DOHH2 (cell line): ENCODE measurements at regions not wholly inside any gene's neighbourhood (a gene's known extent, or its start where the extent isn't known, plus 50 kb on each side); places are given as distances from the start of the nearest gene placed in this dataset.

ENCODE experiments used
- H3F3A ChIP-seq: fragments of 200-600 bp; sonication (generic), shearing (Covaris generic); 2 replicates; pipeline ENCODE4 v1.6.0; 2016; ENCODE audit warnings: antibody characterized with exemption, mild to moderate bottlenecking; ENCODE audit not compliant: control insufficient read depth, insufficient read depth
- H3K27ac ChIP-seq: fragments of 200-600 bp; sonication (generic); 2 replicates; pipeline ENCODE4 v1.5.1; 2014; ENCODE audit warnings: low read depth, mild to moderate bottlenecking, low read length, moderate library complexity
- H3K27me3 ChIP-seq: fragments of 200-600 bp; sonication (generic); 2 replicates; pipeline ENCODE4 v1.6.1; 2014; ENCODE audit warnings: mild to moderate bottlenecking, low read length, mixed read lengths; ENCODE audit not compliant: control insufficient read depth
- H3K36me3 ChIP-seq: fragments of 200-600 bp; sonication (generic); 2 replicates; pipeline ENCODE4 v1.6.1; 2014; ENCODE audit warnings: mild to moderate bottlenecking, low read length, moderate library complexity, mixed read lengths; ENCODE audit not compliant: control insufficient read depth
- H3K4me1 ChIP-seq: fragments of 200-600 bp; sonication (generic); 2 replicates; pipeline ENCODE4 v1.6.1; 2014; ENCODE audit warnings: mild to moderate bottlenecking, low read length, mixed read lengths; ENCODE audit not compliant: control insufficient read depth
- H3K4me2 ChIP-seq: fragments of 200-600 bp; sonication (generic); 2 replicates; pipeline ENCODE4 v1.6.0; 2014; ENCODE audit warnings: mild to moderate bottlenecking, low read length, moderate library complexity
- H3K4me3 ChIP-seq: fragments of 200-600 bp; sonication (generic); 2 replicates; pipeline ENCODE4 v1.5.1; 2014; ENCODE audit warnings: mild to moderate bottlenecking, low read length, mixed read lengths
- H3K79me2 ChIP-seq: fragments of 200-600 bp; sonication (generic); 2 replicates; pipeline ENCODE4 v1.6.1; 2014; ENCODE audit warnings: mild to moderate bottlenecking, low read length, mixed read lengths; ENCODE audit not compliant: control insufficient read depth
- H3K9me2 ChIP-seq: fragments of 200-600 bp; sonication (generic); replicated peaks from 2 replicates; pipeline ENCODE4 v1.6.1; 2014; ENCODE audit warnings: mild to moderate bottlenecking, low read length, mixed read lengths; ENCODE audit not compliant: control insufficient read depth
- H3K9me3 ChIP-seq: fragments of 200-600 bp; sonication (generic); 2 replicates; pipeline ENCODE4 v1.6.1; 2014; ENCODE audit warnings: antibody characterized with exemption, low read length, mixed read lengths; ENCODE audit not compliant: control insufficient read depth, insufficient read depth
- H4K20me1 ChIP-seq: fragments of 200-600 bp; sonication (generic); 2 replicates; pipeline ENCODE4 v1.6.0; 2014; ENCODE audit warnings: low read depth, mild to moderate bottlenecking, antibody characterized with exemption, low read length, moderate library complexity; ENCODE audit not compliant: control insufficient read depth, insufficient read depth
- EZH2phosphoT487 ChIP-seq: fragments of 200-600 bp; sonication (generic); IDR thresholded peaks from 2 replicates; pipeline ENCODE4 v1.6.1; 2017; ENCODE audit warnings: borderline replicate concordance, mild to moderate bottlenecking, antibody characterized with exemption, low read length, moderate library complexity, mixed read lengths
- TF ChIP-seq, protein P1 (sequence below): fragments of 200-600 bp; sonication (generic); IDR thresholded peaks from one replicate; pipeline ENCODE4 v1.5.1; 2014; ENCODE audit warnings: antibody characterized with exemption, mild to moderate bottlenecking, low read depth, low read length; ENCODE audit not compliant: poor library complexity, severe bottlenecking

DNA sequence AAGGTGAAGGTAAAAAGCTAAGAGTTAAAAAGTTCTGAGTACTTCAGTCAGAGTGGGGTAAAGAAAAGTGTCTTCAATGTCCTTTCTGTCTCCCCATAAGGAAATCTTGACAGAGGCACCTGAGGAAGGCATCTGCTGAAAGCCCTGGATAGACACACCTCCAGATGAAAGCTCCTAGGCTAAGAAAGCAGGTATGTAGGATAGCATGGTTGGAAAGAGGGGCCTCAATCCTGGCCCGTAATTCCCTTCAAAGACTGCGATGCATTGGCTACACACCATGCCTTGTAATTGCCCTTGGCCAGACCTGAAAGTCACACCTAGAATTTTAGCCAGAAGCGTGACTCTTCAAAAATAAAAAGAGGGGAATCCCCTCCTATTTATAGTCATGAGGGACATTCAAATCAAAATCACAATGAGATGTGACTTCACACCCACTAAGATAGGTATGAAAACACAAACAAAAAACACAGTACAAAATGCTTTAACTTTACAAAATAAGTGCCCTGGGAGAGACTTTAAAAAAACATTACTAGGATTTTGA lies 809.7 kb downstream of the IPMK start:
- Histone ChIP-seq H3K4me2 (no peak overlapping the region), H3K36me3 (no peaks in the 10 kb centered on the region), H3K9me2 (no peaks in the 10 kb centered on the region), H3K4me3 (no peak overlapping the region), H3F3A (no peaks in the 10 kb centered on the region), H3K27me3 (no peaks in the 10 kb centered on the region), H3K9me3 (no peaks in the 10 kb centered on the region), H3K4me1 (no peaks in the 10 kb centered on the region), H3K79me2 (no peaks in the 10 kb centered on the region), H4K20me1 (no peaks in the 10 kb centered on the region), H3K27ac (no peak overlapping the region)
- TF ChIP-seq, protein P1, sequence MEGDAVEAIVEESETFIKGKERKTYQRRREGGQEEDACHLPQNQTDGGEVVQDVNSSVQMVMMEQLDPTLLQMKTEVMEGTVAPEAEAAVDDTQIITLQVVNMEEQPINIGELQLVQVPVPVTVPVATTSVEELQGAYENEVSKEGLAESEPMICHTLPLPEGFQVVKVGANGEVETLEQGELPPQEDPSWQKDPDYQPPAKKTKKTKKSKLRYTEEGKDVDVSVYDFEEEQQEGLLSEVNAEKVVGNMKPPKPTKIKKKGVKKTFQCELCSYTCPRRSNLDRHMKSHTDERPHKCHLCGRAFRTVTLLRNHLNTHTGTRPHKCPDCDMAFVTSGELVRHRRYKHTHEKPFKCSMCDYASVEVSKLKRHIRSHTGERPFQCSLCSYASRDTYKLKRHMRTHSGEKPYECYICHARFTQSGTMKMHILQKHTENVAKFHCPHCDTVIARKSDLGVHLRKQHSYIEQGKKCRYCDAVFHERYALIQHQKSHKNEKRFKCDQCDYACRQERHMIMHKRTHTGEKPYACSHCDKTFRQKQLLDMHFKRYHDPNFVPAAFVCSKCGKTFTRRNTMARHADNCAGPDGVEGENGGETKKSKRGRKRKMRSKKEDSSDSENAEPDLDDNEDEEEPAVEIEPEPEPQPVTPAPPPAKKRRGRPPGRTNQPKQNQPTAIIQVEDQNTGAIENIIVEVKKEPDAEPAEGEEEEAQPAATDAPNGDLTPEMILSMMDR: no peak
- TF ChIP-seq EZH2phosphoT487: no peak

DNA sequence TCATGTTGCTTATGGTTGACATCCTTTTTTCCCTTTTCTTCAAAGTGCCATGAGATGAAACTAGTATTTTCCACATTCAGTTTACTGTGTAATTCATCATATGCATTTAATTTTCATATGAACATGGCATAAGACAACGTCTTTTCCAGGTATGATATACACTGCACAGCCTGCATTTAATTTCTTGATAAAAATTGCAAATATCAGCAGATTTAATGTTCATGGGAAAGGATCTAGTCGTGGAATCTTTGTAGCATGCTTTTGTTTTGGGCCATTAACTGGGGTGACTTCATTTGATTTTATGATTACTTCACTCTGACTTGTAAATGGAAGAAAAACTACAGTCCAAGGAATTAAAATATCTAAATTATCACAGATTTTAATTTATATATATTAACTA lies 837.3 kb downstream of the IPMK start:
- no peak overlapping the region for H3K4me3 ChIP-seq
- H3K4me1 ChIP-seq: no peaks in the 10 kb centered on the region
- H3K9me2 ChIP-seq: no peaks in the 10 kb centered on the region
- H3K4me2 ChIP-seq: no peak overlapping the region
- no peaks in the 10 kb centered on the region for H3K9me3 ChIP-seq
- no peaks in the 10 kb centered on the region for H3K79me2 ChIP-seq
- no peaks in the 10 kb centered on the region for H3F3A ChIP-seq
- H3K27me3 ChIP-seq: no peaks in the 10 kb centered on the region
- TF ChIP-seq EZH2phosphoT487: no peak
- TF ChIP-seq, protein P1: no peak
- H3K27ac ChIP-seq: no peak overlapping the region
- no peaks in the 10 kb centered on the region for H3K36me3 ChIP-seq
- no peaks in the 10 kb centered on the region for H4K20me1 ChIP-seq

DNA sequence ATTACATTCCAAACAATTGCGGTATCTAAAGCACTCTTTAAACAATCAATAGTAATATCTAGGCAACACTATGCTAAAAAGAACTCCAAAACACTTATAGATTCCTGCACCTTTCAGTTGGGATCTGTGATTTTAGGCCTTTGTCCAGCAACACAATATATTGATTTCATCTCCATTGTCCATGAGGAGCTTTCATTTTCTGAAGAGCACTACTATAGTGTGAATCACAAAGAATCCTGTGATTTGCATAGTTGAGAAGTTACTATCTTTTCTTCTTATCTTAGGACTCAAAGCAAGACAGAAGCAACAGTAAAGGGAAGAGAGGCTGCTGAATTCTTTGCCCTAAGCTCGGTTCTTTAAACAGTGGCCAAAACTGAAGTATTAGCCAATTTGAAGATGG lies 846.8 kb downstream of the IPMK start:
- Histone ChIP-seq H3K4me1 (no peaks in the 10 kb centered on the region), H3K9me2 (no peaks in the 10 kb centered on the region), H3K27ac (no peak overlapping the region), H3K4me2 (no peak overlapping the region), H3K79me2 (no peaks in the 10 kb centered on the region), H4K20me1 (no peaks in the 10 kb centered on the region), H3K9me3 (no peaks in the 10 kb centered on the region), H3K36me3 (no peaks in the 10 kb centered on the region), H3K4me3 (no peak overlapping the region), H3F3A (no peaks in the 10 kb centered on the region), H3K27me3 (no peaks in the 10 kb centered on the region)
- TF ChIP-seq, protein P1: no peak
- TF ChIP-seq EZH2phosphoT487: no peak

DNA sequence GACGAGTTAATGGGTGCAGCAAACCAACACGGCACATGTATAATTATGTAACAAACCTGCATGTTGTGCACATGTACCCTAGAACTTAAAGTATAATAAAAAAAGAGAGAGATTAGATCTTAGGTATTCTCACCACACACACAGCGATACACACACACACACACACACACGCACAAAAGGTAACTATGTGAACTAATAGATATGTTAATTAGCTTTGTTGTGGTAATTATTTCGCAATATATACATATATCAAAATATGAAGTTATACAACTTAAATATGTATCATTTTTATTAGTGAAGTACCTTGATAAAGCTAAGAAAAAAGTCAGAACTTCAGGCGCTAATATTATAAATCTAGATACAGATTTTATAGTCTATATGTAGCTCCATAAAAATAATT lies 849.2 kb downstream of the IPMK start:
- Histone ChIP-seq H3K9me2 (no peaks in the 10 kb centered on the region), H3K9me3 (no peaks in the 10 kb centered on the region), H3K27me3 (no peaks in the 10 kb centered on the region), H3K79me2 (no peaks in the 10 kb centered on the region), H3K4me1 (no peaks in the 10 kb centered on the region), H3F3A (no peaks in the 10 kb centered on the region), H4K20me1 (no peaks in the 10 kb centered on the region), H3K27ac (no peak overlapping the region), H3K36me3 (no peaks in the 10 kb centered on the region), H3K4me2 (no peak overlapping the region), H3K4me3 (no peak overlapping the region)
- TF ChIP-seq, protein P1: no peak
- no peak for TF ChIP-seq EZH2phosphoT487
